Caki2 (cell line): ENCODE measurements at regions not wholly inside any gene's neighbourhood (a gene's known extent, or its start where the extent isn't known, plus 50 kb on each side); places are given as distances from the start of the nearest gene placed in this dataset.
"Not testable (repeated sequence)": the region's sequence is repeated elsewhere in the genome, so short reads cannot be mapped to it uniquely, and the experiment has no call there.

Source experiments
- DNase-seq: peaks from one replicate; pipeline ENCODE4 v3.0.0-alpha.2; 2015; ENCODE audit warnings: low read depth
- in situ Hi-C: cut with HindIII; loops from 2 replicates; pipeline ENCODE4 v1.10.0; 2016; ENCODE audit warnings: low sequenced_read_pairs, low pct_unique_long_range_greater_than_20kb, mixed read lengths

- no peak for DNase-seq
- in situ Hi-C loops = no loop called here
Observed at GRCh38 chr4:34372815-34373214, 1871.5 kb downstream of the ARAP2 start.

GRCh38 chr4:34373456-34373855, 1870.9 kb downstream of the ARAP2 start:
- no peak for DNase-seq
- in situ Hi-C loops = no loop called here

GRCh38 chr4:34412233-34412632, 1832.1 kb downstream of the ARAP2 start:
- in situ Hi-C loops = no loop called here

GRCh38 chr4:34412911-34413310, 1831.4 kb downstream of the ARAP2 start:
- in situ Hi-C loops = no loop called here
- no peak for DNase-seq

More at GRCh38 chr4:34412233-34412632, 1832.1 kb downstream of the ARAP2 start:
- no peak for DNase-seq

- in situ Hi-C loops = no loop called here
- DNase-seq = no peak
Observed at GRCh38 chr4:34417160-34417559, 1827.2 kb downstream of the ARAP2 start.

- DNase-seq = no peak
- in situ Hi-C loops = no loop called here
Observed at GRCh38 chr4:34419871-34420270, 1824.4 kb downstream of the ARAP2 start.

- DNase-seq = no peak
- in situ Hi-C loops = no loop called here
Observed at GRCh38 chr4:34422472-34423175, 1821.7 kb downstream of the ARAP2 start.

GRCh38 chr4:34432706-34433105, 1811.6 kb downstream of the ARAP2 start:
- no peak for DNase-seq
- in situ Hi-C loops = no loop called here

GRCh38 chr4:34434377-34434776, 1809.9 kb downstream of the ARAP2 start:
- in situ Hi-C loops, DNase-seq: not testable (repeated sequence)

GRCh38 chr4:34464196-34464595, 1780.1 kb downstream of the ARAP2 start:
- DNase-seq = no peak
- in situ Hi-C loops = no loop called here

- DNase-seq = no peak
- in situ Hi-C loops = no loop called here
Observed at GRCh38 chr4:34466411-34466810, 1777.9 kb downstream of the ARAP2 start.

- DNase-seq = no peak
- in situ Hi-C loops = no loop called here
Observed at GRCh38 chr4:34469516-34469915, 1774.8 kb downstream of the ARAP2 start.

GRCh38 chr4:34485252-34485651, 1759.1 kb downstream of the ARAP2 start:
- no peak for DNase-seq
- in situ Hi-C loops = no loop called here

- no peak for DNase-seq
Observed at GRCh38 chr4:34486461-34487363, 1757.6 kb downstream of the ARAP2 start.

GRCh38 chr4:34492414-34492813, 1751.9 kb downstream of the ARAP2 start:
- in situ Hi-C loops = no loop called here

More at GRCh38 chr4:34486461-34487363, 1757.6 kb downstream of the ARAP2 start:
- in situ Hi-C loops = no loop called here

GRCh38 chr4:34502086-34502485, 1742.2 kb downstream of the ARAP2 start:
- no peak for DNase-seq
- in situ Hi-C loops = no loop called here

More at GRCh38 chr4:34492414-34492813, 1751.9 kb downstream of the ARAP2 start:
- no peak for DNase-seq

GRCh38 chr4:34504731-34505130, 1739.6 kb downstream of the ARAP2 start:
- in situ Hi-C loops, DNase-seq: not testable (repeated sequence)

- in situ Hi-C loops, DNase-seq: not testable (repeated sequence)
Observed at GRCh38 chr4:34506511-34507092, 1737.7 kb downstream of the ARAP2 start.

- in situ Hi-C loops = no loop called here
- no peak for DNase-seq
Observed at GRCh38 chr4:34512616-34513015, 1731.7 kb downstream of the ARAP2 start.
